CD4-positive, alpha-beta memory T cell (primary cell): ENCODE measurements at regions not wholly inside any gene's neighbourhood (a gene's known extent, or its start where the extent isn't known, plus 50 kb on each side); places are given as distances from the start of the nearest gene placed in this dataset.
A peak's percentile ranks its signal among the peaks of the same experiment; 100 is the strongest.

ENCODE experiments used
- CTCF ChIA-PET: fragments of 350-600 bp; sonication (Branson Sonifier 250); formaldehyde crosslinking; loops from one replicate; lab custom pipeline; 2021; ENCODE audit warnings: inconsistent platforms; ENCODE audit not compliant: partially characterized antibody; lab: Charles Lee
- POLR2A ChIA-PET: fragments of 350-600 bp; sonication (Branson Sonifier 250); formaldehyde crosslinking; loops from one replicate; lab custom pipeline; 2021; ENCODE audit not compliant: partially characterized antibody; lab: Charles Lee
- DNase-seq, 5 donors: peaks; one replicate each; pipeline versions ENCODE4 v3.0.0 to v3.0.0-alpha.2; 2020 to 2022; ENCODE audit warnings: mixed read lengths in 1 of 5
- H3K27ac ChIP-seq: one replicate; pipeline ENCODE4 v1.7.0; 2013; ENCODE audit warnings: low read depth, low read length
- H3K27me3 ChIP-seq: 2 replicates; pipeline ENCODE4 v1.7.0; 2013; ENCODE audit warnings: mild to moderate bottlenecking, low read length, moderate library complexity; ENCODE audit not compliant: insufficient read depth
- H3K36me3 ChIP-seq: 2 replicates; pipeline ENCODE4 v1.7.0; 2013; ENCODE audit warnings: mild to moderate bottlenecking, low read length, moderate library complexity; ENCODE audit not compliant: insufficient read depth
- H3K4me1 ChIP-seq: 2 replicates; pipeline ENCODE4 v1.7.0; 2013; ENCODE audit warnings: mild to moderate bottlenecking, low read length, moderate library complexity; ENCODE audit not compliant: insufficient read depth
- H3K4me3 ChIP-seq, 2 donors: one replicate each; pipeline ENCODE4 v1.7.0; 2013; ENCODE audit warnings: low read length in 2 of 2, mild to moderate bottlenecking in 1 of 2
- H3K9me3 ChIP-seq, 2 donors: one replicate each; pipeline ENCODE4 v1.7.0; 2013; ENCODE audit warnings: low read length in 2 of 2, control low read depth in 1 of 2; ENCODE audit not compliant: control insufficient read depth in 1 of 2
- H3K27ac Mint-ChIP-seq, 7 donors: one replicate each; pipeline ENCODE4 v1.8.0; 2020 to 2021; ENCODE audit warnings: mixed read lengths in 7 of 7, mild to moderate bottlenecking in 6 of 7, inconsistent platforms in 3 of 7, moderate library complexity in 3 of 7
- H3K27me3 Mint-ChIP-seq, 2 donors: one replicate each; pipeline ENCODE4 v1.8.0; 2020 to 2021; ENCODE audit warnings: mixed read lengths in 2 of 2
- H3K36me3 Mint-ChIP-seq, 2 donors: one replicate each; pipeline ENCODE4 v1.8.0; 2020 to 2021; ENCODE audit warnings: mixed read lengths in 2 of 2, inconsistent platforms in 1 of 2, mild to moderate bottlenecking in 1 of 2
- H3K4me1 Mint-ChIP-seq, 4 donors: one replicate each; pipeline ENCODE4 v1.8.0; 2020 to 2021; ENCODE audit warnings: mixed read lengths in 4 of 4, mild to moderate bottlenecking in 1 of 4
- H3K4me3 Mint-ChIP-seq, 8 donors: one replicate each; pipeline ENCODE4 v1.8.0; 2020 to 2021; ENCODE audit warnings: mixed read lengths in 8 of 8, mild to moderate bottlenecking in 7 of 8, moderate library complexity in 6 of 8, inconsistent platforms in 3 of 8
- H3K9me3 Mint-ChIP-seq, 8 donors: one replicate each; pipeline ENCODE4 v1.8.0; 2020 to 2021; ENCODE audit warnings: mixed read lengths in 8 of 8, mild to moderate bottlenecking in 5 of 8, inconsistent platforms in 3 of 8, moderate library complexity in 1 of 8
- intact Hi-C: fragments of 100-400 bp; cut with micrococcal nuclease; formaldehyde crosslinking; loops from one replicate; pipeline ENCODE4 v1.15.1; 2023

DNA sequence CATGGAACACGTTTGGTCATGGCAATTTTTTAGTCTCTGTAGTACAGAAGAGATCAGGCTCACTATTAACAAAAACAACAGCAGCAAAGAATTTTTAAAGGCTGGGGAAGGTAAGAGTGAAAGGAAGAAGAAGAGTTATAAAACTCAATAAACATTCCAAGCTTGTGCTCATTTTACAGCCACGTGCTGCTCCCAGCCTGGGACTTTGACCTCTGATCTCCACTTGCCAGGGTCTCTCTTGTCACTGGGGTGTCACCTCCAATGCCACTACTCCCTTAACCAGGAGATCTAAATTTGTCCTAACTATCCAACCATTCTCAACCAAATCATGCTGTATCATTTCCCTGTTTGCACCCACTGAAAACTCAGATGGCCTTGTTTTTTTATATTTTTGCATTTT lies 605.1 kb downstream of the VRK1 start:
- Histone ChIP-seq H3K36me3 (no peaks in the 10 kb centered on the region), H3K27me3 (no peaks in the 10 kb centered on the region), H3K9me3 (no peaks in the 10 kb centered on the region), H3K4me1 (peaks cover 3% of the 10 kb centered on the region), H3K4me3 (no peak overlapping the region), H3K27ac (no peak overlapping the region)
- no peak for DNase-seq
- Mint-ChIP-seq H3K9me3 (peaks cover 0 to 3% (median 0%) of the 10 kb centered on the region in 8 donors), H3K4me1 (peaks cover 3 to 11% (median 9%) of the 10 kb centered on the region in 4 donors), H3K27ac (peak overlapping the region in 1 of 7 donors; percentile 52), H3K36me3 (no peaks in the 10 kb centered on the region), H3K27me3 (peaks cover 0 to 2% of the 10 kb centered on the region in 2 donors), H3K4me3 (no peak overlapping the region)
- intact Hi-C loops = no loop called here
- POLR2A ChIA-PET = no interaction called here
- CTCF ChIA-PET = no interaction called here

DNA sequence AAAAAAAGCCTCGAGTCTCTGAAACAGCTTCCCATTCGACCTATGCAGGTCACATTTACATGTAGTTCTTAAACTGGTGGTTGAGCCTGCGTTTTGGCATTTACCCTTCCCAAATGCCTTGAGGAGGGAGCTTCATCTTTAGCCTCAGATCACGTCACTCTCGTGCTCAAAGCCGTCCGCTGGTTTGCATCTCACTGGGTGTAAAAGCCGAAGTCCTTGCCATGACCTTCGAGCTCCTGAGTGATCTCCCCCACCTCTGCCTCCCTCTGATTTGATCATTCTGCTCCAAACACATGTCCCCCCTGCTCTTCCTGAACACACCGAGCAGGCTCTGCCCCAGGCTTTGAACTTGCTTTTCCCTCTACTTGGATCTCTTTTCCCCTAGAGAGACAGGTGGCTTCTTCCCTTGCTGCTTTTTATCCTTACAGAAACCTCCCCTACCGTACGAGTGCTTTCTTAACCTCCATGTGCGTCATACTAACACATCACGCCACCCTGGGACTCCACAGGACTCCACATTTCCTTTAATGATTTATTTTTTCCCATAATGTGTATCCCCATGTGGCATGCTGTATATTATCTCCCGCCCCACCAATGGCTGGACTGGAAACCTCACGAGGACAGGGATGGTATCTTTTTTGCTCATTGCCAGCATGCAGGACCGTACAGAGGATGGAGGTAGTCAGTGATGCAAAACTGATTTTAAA lies 610.7 kb downstream of the VRK1 start:
- DNase-seq = peak in 1 of 5 donors; percentile 37
- peak overlapping the region; percentile 1 for H3K27ac ChIP-seq
- Mint-ChIP-seq H3K9me3 (no peaks in the 10 kb centered on the region), H3K36me3 (no peaks in the 10 kb centered on the region), H3K4me1 (peaks cover 25 to 30% (median 27%) of the 10 kb centered on the region in 4 donors), H3K27ac (peak overlapping the region; percentile 82 to 95 (median 90)), H3K27me3 (no peaks in the 10 kb centered on the region), H3K4me3 (peak overlapping the region in 7 of 8 donors; percentile 70 to 78 (median 76))
- peaks cover 39% of the 10 kb centered on the region for H3K4me1 ChIP-seq
- POLR2A ChIA-PET = interaction anchor here (0.6 to 1.9 kb wide), 7 partner anchors 21 to 570 kb away, joined by 3 to 7 read pairs (median 4); no protein-coding TSS in a partner anchor
- H3K36me3 ChIP-seq = no peaks in the 10 kb centered on the region
- intact Hi-C loops = loop anchor here (2.0 kb wide), 1 partner anchor 195 kb away; no protein-coding TSS in a partner anchor
- no peaks in the 10 kb centered on the region for H3K9me3 ChIP-seq
- no peak overlapping the region for H3K4me3 ChIP-seq
- CTCF ChIA-PET = no interaction called here
- H3K27me3 ChIP-seq = no peaks in the 10 kb centered on the region

DNA sequence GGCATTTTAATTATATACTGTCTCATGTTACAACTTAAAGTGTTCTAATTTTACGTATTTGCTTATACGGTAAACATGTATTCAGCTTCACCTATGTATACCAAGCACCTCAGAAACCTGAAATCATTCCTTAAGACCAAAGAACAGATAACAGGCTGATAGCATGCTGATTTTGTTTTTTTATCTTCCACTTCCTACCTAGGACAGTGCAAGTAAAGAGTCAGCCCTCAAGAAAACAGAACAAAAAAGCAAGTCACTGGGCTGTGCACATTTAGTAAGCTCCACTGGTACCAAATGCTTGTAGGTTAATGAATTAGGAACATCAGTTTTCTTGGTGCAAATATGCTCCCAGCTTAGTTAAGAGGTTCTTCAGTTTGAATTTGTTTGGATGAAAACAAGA lies 611.3 kb downstream of the VRK1 start:
- Histone ChIP-seq H3K27ac (peak overlapping the region; percentile 1), H3K4me1 (peaks cover 40% of the 10 kb centered on the region), H3K4me3 (no peak overlapping the region), H3K36me3 (no peaks in the 10 kb centered on the region), H3K27me3 (no peaks in the 10 kb centered on the region), H3K9me3 (no peaks in the 10 kb centered on the region)
- Mint-ChIP-seq H3K9me3 (no peaks in the 10 kb centered on the region), H3K4me3 (peak overlapping the region; percentile 66 to 78 (median 76)), H3K27me3 (no peaks in the 10 kb centered on the region), H3K27ac (peak overlapping the region; percentile 75 to 92 (median 88)), H3K36me3 (no peaks in the 10 kb centered on the region), H3K4me1 (peaks cover 25 to 30% (median 27%) of the 10 kb centered on the region in 4 donors)
- DNase-seq = no peak
- ChIA-PET CTCF (no interaction called here), POLR2A (interaction anchor here (0.6 to 1.9 kb wide), 11 partner anchors 13 to 570 kb away, joined by 3 to 7 read pairs (median 4); no protein-coding TSS in a partner anchor)
- intact Hi-C loops = loop anchor here (2.0 kb wide), 1 partner anchor 194 kb away; no protein-coding TSS in a partner anchor

DNA sequence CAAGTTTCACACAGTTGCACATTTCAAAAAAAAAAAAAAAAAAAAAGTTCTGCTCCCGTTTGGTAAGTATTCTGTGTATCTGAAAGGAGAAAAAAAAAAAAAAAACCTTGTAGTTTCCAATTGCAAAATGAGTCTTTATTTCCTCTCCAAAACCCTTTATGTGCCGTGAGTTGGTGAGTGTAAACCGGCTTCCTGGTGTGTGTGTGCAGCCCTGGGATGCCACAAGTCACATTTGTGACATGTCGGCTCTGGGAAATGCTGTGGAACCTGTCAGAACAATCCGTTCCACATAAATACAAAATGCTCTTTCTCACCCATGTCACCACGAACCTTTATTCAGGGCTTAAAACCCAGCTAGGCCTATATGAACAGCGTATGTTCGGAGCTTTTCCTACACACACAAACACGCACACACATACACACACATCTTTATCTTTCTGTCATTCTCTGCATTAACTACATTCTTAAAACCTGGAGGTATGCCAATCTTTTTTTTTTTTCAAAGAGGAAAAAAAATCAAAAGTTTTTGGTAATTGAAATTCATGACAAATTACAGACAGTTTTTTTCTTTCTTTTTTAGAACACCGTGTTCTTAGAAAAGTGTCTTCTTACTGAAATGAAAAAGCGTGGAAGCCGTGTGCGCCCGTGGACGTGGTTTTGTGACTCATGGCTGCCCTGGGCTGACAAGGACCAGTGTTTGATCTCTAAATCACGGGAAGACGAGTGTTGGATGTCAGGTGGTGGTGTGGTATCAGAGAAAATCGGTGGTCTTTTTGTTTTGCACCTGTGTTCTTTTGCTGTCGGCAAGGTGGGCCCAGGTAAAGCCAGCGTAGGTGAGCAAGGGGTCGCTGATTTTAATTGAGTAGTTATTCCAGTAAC lies 612.0 kb downstream of the VRK1 start:
- H3K36me3 ChIP-seq = no peaks in the 10 kb centered on the region
- H3K27ac Mint-ChIP-seq = peak overlapping the region; percentile 43 to 92 (median 82)
- no peaks in the 10 kb centered on the region for H3K27me3 Mint-ChIP-seq
- H3K9me3 ChIP-seq = no peaks in the 10 kb centered on the region
- DNase-seq = peak; percentile 34 to 49 (median 35)
- H3K27ac ChIP-seq = peak overlapping the region; percentile 1
- CTCF ChIA-PET = no interaction called here
- no peaks in the 10 kb centered on the region for H3K36me3 Mint-ChIP-seq
- H3K4me1 Mint-ChIP-seq = peaks cover 25 to 30% (median 27%) of the 10 kb centered on the region in 4 donors
- peaks cover 40% of the 10 kb centered on the region for H3K4me1 ChIP-seq
- no peaks in the 10 kb centered on the region for H3K27me3 ChIP-seq
- H3K4me3 ChIP-seq = peak overlapping the region in 1 of 2 donors; percentile 6
- POLR2A ChIA-PET = interaction anchor here (0.6 to 1.9 kb wide), 11 partner anchors 13 to 569 kb away, joined by 3 to 7 read pairs (median 4); no protein-coding TSS in a partner anchor
- peak overlapping the region; percentile 66 to 78 (median 76) for H3K4me3 Mint-ChIP-seq
- H3K9me3 Mint-ChIP-seq = no peaks in the 10 kb centered on the region
- intact Hi-C loops = loop anchor here (2.0 kb wide), 1 partner anchor 194 kb away; no protein-coding TSS in a partner anchor

DNA sequence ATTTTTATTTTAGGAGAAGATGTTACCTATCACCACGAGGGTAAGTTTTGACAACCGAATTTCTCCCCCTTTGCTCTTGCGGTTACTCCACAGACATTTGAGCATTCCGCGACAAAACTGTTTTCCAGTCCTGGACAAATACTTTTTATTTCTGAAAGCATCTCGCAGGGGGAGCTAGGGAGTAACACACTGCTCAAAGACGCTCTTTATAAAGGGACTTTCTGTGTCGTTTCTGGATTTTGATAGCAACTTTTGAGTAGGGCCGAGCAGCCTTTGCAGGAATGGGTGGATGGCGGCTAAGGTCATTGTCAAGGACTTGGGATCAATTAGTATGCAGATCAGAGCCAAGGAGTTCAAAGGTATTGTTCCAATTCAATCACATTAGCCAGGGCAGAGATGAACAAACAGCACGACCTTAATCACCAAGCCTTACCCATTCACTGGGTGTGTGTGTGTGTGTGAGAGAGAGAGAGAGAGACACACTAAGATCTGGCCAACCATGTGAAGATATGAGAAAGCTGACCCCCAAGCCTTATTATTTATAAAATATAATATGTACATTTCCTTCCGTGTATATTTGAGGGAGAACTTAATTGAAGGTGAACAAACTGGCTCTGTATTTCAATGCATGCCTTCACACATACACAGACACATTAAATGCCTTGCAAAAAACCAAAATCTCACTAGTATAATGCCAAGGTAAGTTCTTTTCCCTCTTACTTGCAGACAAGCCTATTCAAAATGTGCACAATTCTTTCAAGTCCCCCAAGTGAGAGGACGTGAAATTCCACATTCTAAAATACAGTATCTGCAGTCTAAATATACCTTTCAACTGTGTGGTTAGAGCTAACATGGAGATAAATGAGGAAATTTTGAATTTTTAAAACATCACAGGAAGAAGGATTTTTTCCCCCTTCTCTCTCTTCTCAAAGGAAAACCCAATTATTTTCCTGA lies 613.8 kb downstream of the VRK1 start:
- Mint-ChIP-seq H3K27ac (no peak overlapping the region), H3K9me3 (no peaks in the 10 kb centered on the region), H3K27me3 (peaks cover 0 to 1% of the 10 kb centered on the region in 2 donors), H3K4me1 (peaks cover 24 to 30% (median 26%) of the 10 kb centered on the region in 4 donors), H3K4me3 (no peak overlapping the region), H3K36me3 (no peaks in the 10 kb centered on the region)
- POLR2A ChIA-PET = interaction anchor here (0.5 to 1.4 kb wide), 3 partner anchors 32 to 725 kb away, joined by 3 to 5 read pairs (median 4); no protein-coding TSS in a partner anchor
- H3K4me3 ChIP-seq = no peak overlapping the region
- H3K36me3 ChIP-seq = no peaks in the 10 kb centered on the region
- peaks cover 40% of the 10 kb centered on the region for H3K4me1 ChIP-seq
- no peak for DNase-seq
- intact Hi-C loops = loop anchor here (5.0 kb wide), 1 partner anchor 46 kb away; no protein-coding TSS in a partner anchor
- CTCF ChIA-PET = no interaction called here
- no peaks in the 10 kb centered on the region for H3K27me3 ChIP-seq
- H3K27ac ChIP-seq = no peak overlapping the region
- H3K9me3 ChIP-seq = no peaks in the 10 kb centered on the region

DNA sequence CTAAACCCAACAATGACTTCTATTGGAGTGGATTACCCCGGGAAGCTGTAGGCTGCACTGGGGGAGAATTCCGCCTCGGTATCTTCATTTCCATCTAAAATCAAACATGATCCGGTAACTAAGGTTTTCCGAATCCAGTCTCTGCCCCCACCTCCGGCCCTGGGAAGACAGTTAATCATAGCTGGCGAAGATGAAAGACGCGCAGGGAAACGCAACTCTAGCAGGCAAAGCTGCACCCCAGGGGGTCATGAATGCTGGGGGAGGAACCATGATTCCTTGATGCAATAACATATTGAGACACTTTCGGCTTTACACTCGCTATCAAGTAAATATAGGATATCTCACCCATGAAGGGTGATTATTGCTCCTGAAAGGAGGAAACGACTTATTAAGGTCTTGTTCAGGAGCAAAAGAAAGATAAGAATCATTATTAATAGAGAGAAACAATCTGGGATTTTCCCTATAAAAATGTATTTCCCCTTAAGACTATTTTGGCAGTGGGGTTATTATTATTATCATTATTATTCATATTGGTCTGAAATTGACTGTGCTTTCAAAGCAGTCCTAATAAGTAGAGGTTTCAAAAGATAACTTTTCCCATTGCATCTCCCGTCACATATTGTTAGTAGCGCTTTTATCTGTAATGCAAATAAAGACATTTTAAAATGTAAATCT lies 614.9 kb downstream of the VRK1 start:
- Mint-ChIP-seq H3K9me3 (no peaks in the 10 kb centered on the region), H3K4me1 (peaks cover 26 to 30% (median 28%) of the 10 kb centered on the region in 4 donors), H3K27ac (no peak overlapping the region), H3K36me3 (no peaks in the 10 kb centered on the region), H3K27me3 (peaks cover 0 to 1% of the 10 kb centered on the region in 2 donors), H3K4me3 (no peak overlapping the region)
- no peak overlapping the region for H3K27ac ChIP-seq
- no peak for DNase-seq
- peaks cover 39% of the 10 kb centered on the region for H3K4me1 ChIP-seq
- intact Hi-C loops = loop anchor here (5.0 kb wide), 1 partner anchor 45 kb away; no protein-coding TSS in a partner anchor
- H3K27me3 ChIP-seq = no peaks in the 10 kb centered on the region
- no peaks in the 10 kb centered on the region for H3K36me3 ChIP-seq
- POLR2A ChIA-PET = interaction anchor here (1.3 to 1.4 kb wide), 2 partner anchors 33 to 45 kb away, joined by 4 to 5 read pairs; no protein-coding TSS in a partner anchor
- H3K9me3 ChIP-seq = no peaks in the 10 kb centered on the region
- CTCF ChIA-PET = interaction anchor here (0.6 kb wide), 1 partner anchor 610 kb away, joined by 3 read pairs; no protein-coding TSS in a partner anchor
- no peak overlapping the region for H3K4me3 ChIP-seq
